DMS114 treated with DMSO at 0.1 percent for 48 hours (cell line): ENCODE measurements at regions not wholly inside any gene's neighbourhood (a gene's known extent, or its start where the extent isn't known, plus 50 kb on each side); places are given as distances from the start of the nearest gene placed in this dataset.

ENCODE experiments used
- DNase-seq: peaks from one replicate; lab custom pipeline; 2025; ENCODE audit not compliant: unreplicated experiment; lab: John Stamatoyannopoulos, UW

DNA sequence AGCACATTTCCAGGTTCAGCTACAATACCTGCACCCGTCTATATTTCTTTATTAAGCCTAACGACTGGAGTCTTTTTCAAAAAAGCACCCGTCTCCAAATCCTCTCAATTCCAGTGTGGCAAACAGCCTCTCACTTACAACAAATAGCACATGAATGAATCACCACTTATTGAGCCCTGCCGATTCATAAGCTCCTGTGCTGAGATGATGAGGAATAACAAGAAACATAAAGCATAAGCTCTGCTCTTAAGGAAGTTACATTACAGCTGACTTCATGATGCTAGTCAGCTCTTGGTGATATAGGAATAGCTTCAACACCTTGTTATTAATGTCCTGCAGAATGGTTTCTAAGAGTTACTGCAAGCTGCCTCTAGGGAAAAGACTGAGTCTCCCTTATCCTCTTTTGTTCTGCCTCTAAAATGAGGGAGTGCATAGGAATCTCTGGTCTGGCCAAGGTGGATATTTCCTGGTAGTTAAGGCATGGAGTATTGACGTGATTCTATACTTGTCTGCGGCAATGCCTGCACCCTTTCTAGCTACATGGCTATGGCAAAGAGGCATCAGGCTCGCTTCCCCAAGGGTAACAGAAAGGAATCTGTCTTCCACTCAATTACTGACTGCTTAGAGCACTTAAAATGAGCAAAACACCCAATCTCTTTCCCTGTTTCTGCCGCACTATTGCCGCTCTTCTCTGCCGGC, 195.7 kb downstream of the KLF12 start:
- DNase-seq, result no peak

GRCh38 chr13:73937441-73937840, 196.8 kb downstream of the KLF12 start:
- no peak for DNase-seq

DNA sequence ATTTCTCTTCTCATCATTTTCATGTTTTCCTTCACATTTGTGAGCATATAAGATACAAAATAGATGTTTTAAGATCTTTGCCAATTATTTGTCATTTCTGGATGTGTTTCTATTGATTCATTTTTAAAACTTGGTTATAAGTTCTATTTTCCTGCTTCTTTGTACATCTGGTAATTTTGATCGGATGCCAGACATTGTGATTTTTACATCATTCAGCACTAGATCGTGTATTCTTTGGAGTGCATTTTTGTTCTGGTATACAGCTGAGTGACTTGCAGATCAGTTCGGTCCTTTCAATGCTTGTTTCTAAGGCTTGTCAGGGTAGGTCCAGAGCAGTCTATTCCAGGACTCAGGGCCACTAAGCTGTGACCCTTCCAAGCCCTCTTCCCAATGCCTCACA, 198.2 kb downstream of the KLF12 start:
- DNase-seq, result no peak

DNA sequence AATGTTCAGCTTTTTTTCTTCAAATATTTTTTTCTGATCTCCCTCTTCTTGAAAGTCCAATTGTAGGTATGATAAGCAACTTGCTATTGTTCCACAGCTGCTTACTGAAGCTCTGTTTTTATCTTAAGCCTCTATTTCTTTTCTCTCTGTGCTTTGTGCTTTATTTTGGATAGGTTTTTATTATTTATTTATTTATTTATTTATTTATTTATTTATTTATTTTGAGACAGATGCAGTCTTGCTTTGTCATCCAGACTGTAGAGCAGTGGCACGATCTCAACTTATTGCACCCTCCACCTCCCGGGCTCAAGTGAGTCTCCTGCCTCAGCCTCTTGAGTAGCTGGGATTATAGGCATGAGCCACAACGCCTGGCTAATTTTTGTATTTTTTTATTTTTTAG, 199.4 kb downstream of the KLF12 start:
- no peak for DNase-seq

GRCh38 chr13:73934215-73934641, 200.0 kb downstream of the KLF12 start:
- no peak for DNase-seq

DNA sequence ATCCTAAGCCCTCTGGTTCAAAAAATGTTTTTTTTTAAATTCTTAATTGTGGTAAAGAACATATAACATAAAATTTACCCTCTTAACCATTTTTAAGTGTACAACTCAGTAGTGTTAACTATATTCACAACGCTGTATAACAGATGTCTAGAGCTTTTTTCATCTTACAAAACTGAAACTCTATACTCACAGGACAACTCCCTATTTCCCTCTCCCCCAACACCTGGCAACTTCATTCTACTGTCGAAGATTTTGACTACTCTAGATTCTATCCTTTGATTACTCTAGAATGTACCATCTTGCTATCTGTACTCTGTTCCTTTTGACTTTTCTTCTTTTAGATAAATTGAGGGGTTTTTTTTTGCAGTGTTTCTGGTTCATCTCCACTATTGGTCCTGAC, 200.4 kb downstream of the KLF12 start:
- no peak for DNase-seq

DNA sequence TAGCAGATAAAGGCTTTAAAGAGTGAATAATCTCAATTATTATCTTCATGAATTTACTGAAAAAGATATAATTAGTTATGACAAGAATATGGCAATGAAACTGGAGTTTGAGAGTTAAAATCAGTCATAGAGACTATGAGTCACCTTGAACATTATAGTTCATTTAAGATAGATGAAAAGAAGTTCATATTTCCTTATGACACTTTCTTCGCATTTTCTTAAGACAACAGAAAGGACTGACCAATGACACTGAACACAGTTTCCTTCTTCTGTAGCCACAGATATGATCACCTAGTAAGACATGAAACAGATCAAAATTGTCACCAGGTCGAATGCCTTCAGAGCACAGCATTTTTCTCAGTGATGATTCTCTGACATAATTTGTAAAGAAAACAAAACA, 202.1 kb downstream of the KLF12 start:
- no peak for DNase-seq

DNA sequence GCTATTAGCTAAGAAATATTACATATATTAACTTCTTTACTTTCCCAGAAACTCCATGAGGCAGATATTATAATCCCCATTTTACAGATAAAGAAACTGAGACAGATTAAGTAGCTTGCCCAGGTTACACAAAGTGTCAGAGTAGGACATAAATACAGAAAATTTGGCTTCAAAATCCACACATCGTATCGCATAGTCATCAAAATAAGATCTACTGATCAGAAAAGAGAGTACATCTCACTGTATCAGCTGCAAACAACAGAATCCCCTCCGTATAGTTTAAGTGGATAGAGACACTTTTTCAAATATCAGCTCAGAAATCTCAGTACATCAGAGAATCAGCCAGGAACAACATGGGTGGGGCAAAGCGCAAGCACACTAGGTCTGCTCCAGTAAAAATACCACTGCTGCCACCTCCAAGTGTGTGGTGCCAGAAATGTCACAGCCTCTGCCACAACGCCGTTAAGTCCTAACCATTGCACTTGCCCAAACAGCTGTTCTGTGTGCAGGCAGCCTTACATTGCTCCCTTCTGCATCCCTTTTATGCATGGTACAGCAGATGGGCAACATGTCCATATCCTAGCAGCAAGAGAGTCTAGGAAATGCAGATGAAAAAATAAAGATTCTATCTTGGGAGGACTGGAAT, 204.8 kb downstream of the KLF12 start:
- no peak for DNase-seq

DNA sequence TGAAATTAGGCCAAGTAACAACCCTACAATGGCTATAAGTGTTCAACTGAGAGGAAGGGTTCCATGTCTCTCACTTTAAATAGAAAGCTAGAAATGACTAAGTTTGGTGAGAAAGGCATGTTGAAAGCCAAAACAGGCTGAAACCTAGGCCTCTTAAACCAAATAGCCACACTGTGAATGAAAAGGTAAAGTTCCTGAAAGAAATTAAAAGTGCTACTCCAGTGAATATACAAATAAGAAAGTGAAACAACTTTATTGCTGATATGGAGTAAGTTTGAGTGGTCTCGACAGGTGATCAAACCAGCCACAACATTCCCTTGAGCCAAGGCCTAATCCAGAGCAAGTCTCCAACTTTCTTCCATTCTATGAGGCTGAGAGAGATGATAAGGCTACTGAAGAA, 209.6 kb downstream of the KLF12 start:
- no peak for DNase-seq

GRCh38 chr13:73922493-73923393, 211.5 kb downstream of the KLF12 start:
- DNase-seq, result no peak

GRCh38 chr13:73918691-73919090, 215.5 kb downstream of the KLF12 start:
- DNase-seq, result no peak

- DNase-seq, result no peak
These were observed 220.3 kb downstream of the KLF12 start for GRCh38 chr13:73913751-73914518.

- DNase-seq, result no peak
These were observed 221.0 kb downstream of the KLF12 start for GRCh38 chr13:73913079-73913740.

DNA sequence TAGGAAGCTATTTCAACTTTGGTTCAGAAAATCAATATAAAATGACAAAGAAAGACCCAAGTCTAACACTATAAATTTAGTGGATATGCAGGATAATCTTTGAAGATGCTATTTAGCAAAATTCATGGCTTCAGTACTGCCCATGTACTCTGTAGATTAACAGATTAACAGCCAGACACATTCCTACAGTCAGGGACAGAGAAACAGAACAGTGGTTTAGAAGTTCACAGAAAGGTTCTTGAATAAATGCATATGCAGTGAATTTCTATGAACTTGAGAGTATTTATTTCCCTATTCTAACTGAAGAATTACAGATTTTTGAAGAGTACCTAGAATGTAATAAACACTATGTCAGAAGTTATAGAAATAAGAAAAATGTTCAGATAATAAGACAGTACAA, 222.8 kb downstream of the KLF12 start:
- no peak for DNase-seq

DNA sequence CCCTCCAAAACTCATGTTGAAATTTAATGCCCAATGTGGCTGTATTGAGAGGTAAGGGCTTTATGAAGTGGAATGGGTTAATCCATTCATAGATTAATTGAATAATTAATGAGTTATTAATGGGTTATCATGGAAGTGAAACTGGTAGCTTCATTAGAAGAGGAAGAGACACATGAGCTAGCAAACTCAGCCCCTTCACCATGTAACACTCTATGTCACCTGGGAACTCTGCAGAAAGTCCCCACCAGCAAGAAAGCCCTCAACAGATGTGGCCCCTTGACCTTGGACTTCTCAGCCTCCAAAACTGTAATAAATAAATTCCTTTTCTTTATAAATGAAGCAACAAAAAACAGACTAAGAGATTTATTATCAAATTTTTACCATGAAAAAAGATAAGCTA, 223.5 kb downstream of the KLF12 start:
- no peak for DNase-seq

DNA sequence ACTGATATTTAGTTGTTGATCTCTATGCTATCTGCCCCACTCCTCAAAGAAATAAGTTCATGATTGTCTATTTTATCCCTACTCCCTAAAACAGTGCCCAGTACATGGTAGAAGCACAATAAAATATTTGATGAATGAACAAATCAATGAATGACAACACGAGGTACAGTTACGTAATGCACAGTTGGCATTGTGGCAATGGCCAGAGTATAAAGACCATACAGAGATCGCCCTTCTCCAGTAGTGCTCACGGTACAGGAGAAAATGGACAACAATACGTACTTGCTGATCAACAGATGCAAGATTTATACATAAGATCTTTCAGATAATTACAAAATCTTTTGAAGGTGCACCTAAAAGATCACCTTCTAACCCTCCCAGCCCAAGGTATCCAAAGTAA, 225.4 kb downstream of the KLF12 start:
- DNase-seq, result no peak

DNA sequence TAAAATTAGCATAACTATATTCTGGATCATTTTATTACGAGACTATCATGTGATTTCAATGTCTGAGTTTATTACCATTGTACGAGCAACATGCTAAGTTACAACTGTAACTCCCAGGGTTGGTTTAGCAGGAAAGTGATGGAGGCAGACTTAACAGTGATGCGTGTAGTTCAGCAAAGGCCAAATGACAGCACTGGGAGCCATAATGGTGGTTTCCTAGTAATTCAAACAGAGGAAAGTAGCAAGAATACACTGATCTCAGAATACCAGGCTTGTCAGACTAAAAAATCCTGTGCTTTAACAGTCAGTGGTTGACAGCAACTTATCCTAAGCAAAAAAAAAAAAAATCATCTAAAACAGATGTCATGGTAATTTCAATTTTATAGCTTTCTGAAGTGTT, 229.6 kb downstream of the KLF12 start:
- DNase-seq, result no peak

DNA sequence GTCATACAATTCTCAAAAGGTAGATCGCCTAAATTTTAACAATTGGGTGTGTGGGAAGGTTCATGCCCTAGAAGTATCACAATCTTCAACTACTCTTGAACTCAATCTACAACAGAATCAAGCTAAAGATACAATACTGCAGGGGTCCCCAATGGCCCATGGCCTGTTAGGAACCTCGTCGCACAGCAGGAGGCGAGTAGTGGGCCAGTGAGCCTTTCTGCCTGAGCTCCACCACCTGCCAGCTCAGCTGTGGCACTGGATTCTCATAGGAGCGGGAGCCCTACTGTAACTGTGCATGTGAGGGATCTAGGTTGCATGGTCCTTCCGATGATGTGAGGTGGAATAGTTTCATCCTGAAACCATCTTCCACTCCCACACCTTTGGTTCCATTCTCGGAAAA, 230.6 kb downstream of the KLF12 start:
- DNase-seq, result no peak

- DNase-seq, result no peak
These were observed 231.4 kb downstream of the KLF12 start for GRCh38 chr13:73902847-73903246.

DNA sequence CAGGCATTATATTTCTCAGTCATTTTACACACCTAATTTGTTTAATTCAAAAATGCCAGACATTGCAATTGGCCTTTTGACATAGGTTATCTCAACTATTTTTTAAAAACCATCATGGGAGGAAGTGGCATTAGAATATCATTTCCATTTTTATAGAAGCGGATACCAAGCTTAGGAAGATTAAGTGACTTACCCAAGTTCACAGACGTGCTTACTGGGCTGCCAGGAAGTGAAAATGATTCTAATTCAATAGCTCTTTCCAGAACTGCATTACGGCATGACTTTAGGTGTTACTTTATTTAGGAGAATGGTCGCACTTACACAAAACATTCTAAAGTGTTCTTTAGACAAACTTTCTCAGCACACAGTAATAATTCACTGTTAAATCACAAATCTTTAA, 231.9 kb downstream of the KLF12 start:
- no peak for DNase-seq
